ENCODE measurements at regions not wholly inside any gene's neighbourhood (a gene's known extent, or its start where the extent isn't known, plus 50 kb on each side); places are given as distances from the start of the nearest gene placed in this dataset.

DNA sequence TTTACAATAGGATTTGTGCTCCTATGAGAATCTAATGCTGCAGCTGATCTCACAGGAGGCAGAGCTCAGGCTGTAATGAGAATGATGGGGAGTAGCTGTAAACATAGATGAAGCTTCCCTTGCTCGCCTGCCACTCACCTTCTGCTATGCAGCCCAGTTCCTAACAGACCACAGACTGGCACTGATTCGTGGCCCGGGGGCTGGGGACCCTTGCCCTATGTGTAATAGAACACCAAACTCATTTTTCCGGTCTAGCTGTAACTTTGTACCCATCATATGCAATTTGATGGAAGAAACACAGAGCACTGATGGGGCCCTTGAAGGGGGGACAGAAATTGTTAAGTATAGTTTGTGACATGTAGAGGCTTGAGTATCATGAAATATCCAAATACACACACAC is 79.6 kb upstream of the OR5AK2 start:
- Histone ChIP-seq H3K27ac (no peak overlapping the region), H3K27me3 (ENCODE audit: low read depth) (no peaks in the 10 kb centered on the region), H3K36me3 (no peaks in the 10 kb centered on the region), H3K9me3 (no peaks in the 10 kb centered on the region), H3K4me1 (no peaks in the 10 kb centered on the region), H3K4me3 (no peak overlapping the region)
- intact Hi-C loops (cut with DNase I), result no loop called here
- DNase-seq, result no peak
- ATAC-seq, result no peak
- TF ChIP-seq CTCF (IDR thresholded peaks at IDR 0.05), result no peak

GRCh38 chr11:56906683-56907148 is 82.0 kb upstream of the OR5AK2 start:
- H3K4me1 ChIP-seq, result no peaks in the 10 kb centered on the region
- intact Hi-C loops (cut with DNase I), result no loop called here
- no peak overlapping the region for H3K4me3 ChIP-seq
- DNase-seq (no peak), ATAC-seq (no peak)
- H3K27ac ChIP-seq, result no peak overlapping the region
- H3K36me3 ChIP-seq, result no peaks in the 10 kb centered on the region
- H3K9me3 ChIP-seq, result no peaks in the 10 kb centered on the region
- H3K27me3 ChIP-seq (ENCODE audit: low read depth), result no peaks in the 10 kb centered on the region
- TF ChIP-seq CTCF (IDR thresholded peaks at IDR 0.05), result no peak

DNA sequence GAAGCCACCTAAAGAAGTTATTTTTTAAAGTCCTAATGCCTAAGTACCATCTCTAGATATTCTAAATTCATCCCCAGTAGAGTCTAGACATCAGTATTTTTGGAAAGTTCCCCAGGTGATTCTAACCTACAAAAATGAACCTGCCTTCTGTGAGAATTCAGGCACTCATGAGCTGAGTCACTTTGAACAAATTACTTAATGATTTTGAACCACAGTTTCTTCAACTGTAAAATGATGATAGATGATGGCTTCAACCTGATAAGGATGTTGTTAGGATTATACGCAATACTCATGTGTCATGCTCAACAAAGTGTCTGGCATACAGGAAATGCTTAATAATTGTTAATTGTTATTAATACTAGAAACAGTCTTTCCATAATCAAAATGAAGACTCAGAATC is 82.8 kb upstream of the OR5AK2 start:
- H3K4me1 ChIP-seq, result no peaks in the 10 kb centered on the region
- no peak for TF ChIP-seq CTCF (IDR thresholded peaks at IDR 0.05)
- no peak overlapping the region for H3K4me3 ChIP-seq
- DNase-seq (no peak), ATAC-seq (no peak)
- intact Hi-C loops (cut with DNase I), result no loop called here
- H3K36me3 ChIP-seq, result no peaks in the 10 kb centered on the region
- no peaks in the 10 kb centered on the region for H3K9me3 ChIP-seq
- no peaks in the 10 kb centered on the region for H3K27me3 ChIP-seq (ENCODE audit: low read depth)
- no peak overlapping the region for H3K27ac ChIP-seq

DNA sequence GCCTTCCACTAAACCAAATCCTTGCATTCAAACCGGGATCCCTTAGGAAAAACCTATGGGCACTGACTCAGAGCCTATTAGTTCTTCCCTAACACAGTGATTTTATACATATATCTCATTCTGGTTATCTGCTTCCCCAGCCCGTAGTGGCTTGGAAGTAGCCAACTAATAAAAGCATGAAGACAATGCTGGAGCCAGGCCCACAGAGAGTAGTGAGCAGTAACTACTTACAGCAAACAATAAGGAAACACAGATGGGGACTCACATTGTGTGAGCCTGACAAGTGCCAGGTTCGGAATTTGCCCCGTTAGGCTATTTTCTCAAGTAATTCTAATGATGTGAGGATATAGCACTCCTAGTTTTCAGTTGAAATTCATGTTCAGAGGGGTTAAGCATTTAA is 83.3 kb upstream of the OR5AK2 start:
- Histone ChIP-seq H3K9me3 (no peaks in the 10 kb centered on the region), H3K27me3 (ENCODE audit: low read depth) (no peaks in the 10 kb centered on the region), H3K36me3 (no peaks in the 10 kb centered on the region), H3K27ac (no peak overlapping the region), H3K4me1 (no peaks in the 10 kb centered on the region), H3K4me3 (no peak overlapping the region)
- no peak for ATAC-seq
- TF ChIP-seq CTCF (IDR thresholded peaks at IDR 0.05), result no peak
- intact Hi-C loops (cut with DNase I), result no loop called here
- DNase-seq, result no peak

GRCh38 chr11:56898856-56899255 is 89.9 kb upstream of the OR5AK2 start:
- DNase-seq (no peak), ATAC-seq (no peak)
- intact Hi-C loops (cut with DNase I), result no loop called here
- Histone ChIP-seq H3K4me1 (no peaks in the 10 kb centered on the region), H3K27ac (no peak overlapping the region), H3K36me3 (no peaks in the 10 kb centered on the region), H3K4me3 (no peak overlapping the region), H3K9me3 (no peaks in the 10 kb centered on the region), H3K27me3 (ENCODE audit: low read depth) (no peaks in the 10 kb centered on the region)
- no peak for TF ChIP-seq CTCF (IDR thresholded peaks at IDR 0.05)

All from lower lobe of right lung (tissue), 2 donors.